K562 (cell line): ENCODE measurements at regions not wholly inside any gene's neighbourhood (a gene's known extent, or its start where the extent isn't known, plus 50 kb on each side); places are given as distances from the start of the nearest gene placed in this dataset.
"Not testable (repeated sequence)": the region's sequence is repeated elsewhere in the genome, so short reads cannot be mapped to it uniquely, and the experiment has no call there.

ENCODE experiments used
- DACH1 ChIP-seq: fragments of 450-650 bp; IDR thresholded peaks from 2 replicates; pipeline ENCODE4 v1.6.1; 2018; ENCODE audit not compliant: partially characterized antibody
- KLF1 ChIP-seq: fragments of 450-650 bp; IDR thresholded peaks from 2 replicates; pipeline ENCODE4 v1.6.1; 2016; ENCODE audit warnings: missing genetic modification characterization, missing compliant biosample characterization
- MLX ChIP-seq, 2 experiments: fragments of 450-650 bp in 1 of 2; sonication (generic) in 1 of 2; formaldehyde crosslinking; conservative IDR thresholded peaks; 2 replicates each; pipeline versions ENCODE4 v1.4.0 to v1.8.1; 2020 to 2022; ENCODE audit warnings: mild to moderate bottlenecking in 1 of 2, missing genetic modification reagents in 1 of 2
- POLR2A ChIP-seq: fragments of 450-650 bp; conservative IDR thresholded peaks from 2 replicates; pipeline ENCODE4 v1.6.1; 2016
- SMAD2 ChIP-seq: fragments of 150-350 bp; IDR thresholded peaks from 2 replicates; pipeline ENCODE4 v1.6.1; 2014; ENCODE audit warnings: low read depth, mild to moderate bottlenecking, low read length
- ZBTB8A ChIP-seq: fragments of 450-650 bp; IDR thresholded peaks from 2 replicates; pipeline ENCODE4 v1.6.1; 2018; ENCODE audit warnings: mild to moderate bottlenecking, moderate library complexity; ENCODE audit not compliant: partially characterized antibody
- ZNF263 ChIP-seq: sonication (generic); formaldehyde crosslinking; IDR thresholded peaks from 2 replicates; pipeline ENCODE4 v1.8.0; 2022; ENCODE audit warnings: mild to moderate bottlenecking, missing genetic modification reagents, borderline replicate concordance
- TF ChIP-seq, protein P1 (sequence below): sonication (generic); formaldehyde crosslinking; IDR thresholded peaks from 2 replicates; pipeline ENCODE4 v1.8.1; 2023; ENCODE audit warnings: mild to moderate bottlenecking, missing genetic modification reagents

DNA sequence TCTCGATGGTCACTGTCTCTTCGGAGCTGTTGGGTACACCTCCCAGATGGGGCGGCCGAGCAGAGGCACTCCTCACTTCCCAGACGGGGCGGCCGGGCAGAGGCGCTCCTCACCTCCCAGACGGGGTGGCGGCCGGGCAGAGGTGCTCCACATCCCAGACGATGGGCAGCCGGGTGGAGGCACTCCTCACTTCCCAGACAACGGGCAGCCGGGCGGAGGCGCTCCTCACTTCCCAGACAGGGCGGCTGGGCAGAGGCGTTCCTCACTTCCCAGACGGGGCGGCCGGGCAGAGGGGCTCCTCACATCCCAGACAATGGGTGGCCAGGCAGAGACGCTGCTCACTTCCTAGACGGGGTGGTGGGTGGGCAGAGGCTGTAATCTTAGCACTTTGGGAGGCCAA lies 112.6 kb upstream of the EGR2 start:
- not testable (repeated sequence) for TF ChIP-seq ZBTB8A; KLF1; MLX (CRISPR knock-in tag; conservative IDR thresholded peaks at IDR 0.05); POLR2A; SMAD2; DACH1; ZNF263 (CRISPR knock-in tag)
- TF ChIP-seq, protein P1, sequence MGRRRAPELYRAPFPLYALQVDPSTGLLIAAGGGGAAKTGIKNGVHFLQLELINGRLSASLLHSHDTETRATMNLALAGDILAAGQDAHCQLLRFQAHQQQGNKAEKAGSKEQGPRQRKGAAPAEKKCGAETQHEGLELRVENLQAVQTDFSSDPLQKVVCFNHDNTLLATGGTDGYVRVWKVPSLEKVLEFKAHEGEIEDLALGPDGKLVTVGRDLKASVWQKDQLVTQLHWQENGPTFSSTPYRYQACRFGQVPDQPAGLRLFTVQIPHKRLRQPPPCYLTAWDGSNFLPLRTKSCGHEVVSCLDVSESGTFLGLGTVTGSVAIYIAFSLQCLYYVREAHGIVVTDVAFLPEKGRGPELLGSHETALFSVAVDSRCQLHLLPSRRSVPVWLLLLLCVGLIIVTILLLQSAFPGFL (CRISPR knock-in tag), result not testable (repeated sequence)
